HG03469 (cell line): ENCODE measurements at regions not wholly inside any gene's neighbourhood (a gene's known extent, or its start where the extent isn't known, plus 50 kb on each side); places are given as distances from the start of the nearest gene placed in this dataset.
"Not testable (repeated sequence)": the region's sequence is repeated elsewhere in the genome, so short reads cannot be mapped to it uniquely, and the experiment has no call there.

Experiments
- ATAC-seq: cut with Tn5 transposase; IDR thresholded peaks from one replicate; pipeline ENCODE4 v1.9.1; 2021; ENCODE audit warnings: mild to moderate bottlenecking, moderate library complexity, moderate number of reproducible peaks; ENCODE audit not compliant: unreplicated experiment

- no peak for ATAC-seq
Observed at GRCh38 chr18:23311351-23312121, 141.6 kb upstream of the RIOK3 start.

DNA sequence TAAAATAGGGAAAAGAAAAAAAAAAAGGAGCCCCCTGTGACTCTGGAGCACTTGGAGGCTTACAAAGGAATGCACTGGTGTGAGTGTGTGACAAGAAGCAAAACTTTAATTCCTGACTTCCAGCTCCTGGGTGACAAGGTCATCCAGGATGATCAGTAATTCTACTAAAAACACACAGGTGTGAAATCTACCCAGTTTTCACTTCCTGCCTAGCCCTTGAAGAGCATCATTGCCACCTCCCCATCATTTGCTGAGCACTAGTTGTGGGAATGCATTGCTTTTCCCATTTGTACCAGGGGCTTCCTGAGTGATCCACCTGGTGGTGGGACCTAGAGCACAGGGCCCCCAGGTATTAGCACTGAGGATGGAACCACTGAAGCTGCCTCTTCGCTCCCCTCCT lies 139.7 kb upstream of the RIOK3 start:
- ATAC-seq: no peak

GRCh38 chr18:23314672-23315071 lies 138.4 kb upstream of the RIOK3 start:
- ATAC-seq: no peak

GRCh38 chr18:23316316-23316715 lies 136.8 kb upstream of the RIOK3 start:
- no peak for ATAC-seq

GRCh38 chr18:23316988-23317387 lies 136.1 kb upstream of the RIOK3 start:
- no peak for ATAC-seq

- ATAC-seq: no peak
Observed at GRCh38 chr18:23317975-23318675, 135.0 kb upstream of the RIOK3 start.

- no peak for ATAC-seq
Observed at GRCh38 chr18:23320709-23321236, 132.3 kb upstream of the RIOK3 start.

- ATAC-seq: no peak
Observed at GRCh38 chr18:23321996-23322395, 131.1 kb upstream of the RIOK3 start.

DNA sequence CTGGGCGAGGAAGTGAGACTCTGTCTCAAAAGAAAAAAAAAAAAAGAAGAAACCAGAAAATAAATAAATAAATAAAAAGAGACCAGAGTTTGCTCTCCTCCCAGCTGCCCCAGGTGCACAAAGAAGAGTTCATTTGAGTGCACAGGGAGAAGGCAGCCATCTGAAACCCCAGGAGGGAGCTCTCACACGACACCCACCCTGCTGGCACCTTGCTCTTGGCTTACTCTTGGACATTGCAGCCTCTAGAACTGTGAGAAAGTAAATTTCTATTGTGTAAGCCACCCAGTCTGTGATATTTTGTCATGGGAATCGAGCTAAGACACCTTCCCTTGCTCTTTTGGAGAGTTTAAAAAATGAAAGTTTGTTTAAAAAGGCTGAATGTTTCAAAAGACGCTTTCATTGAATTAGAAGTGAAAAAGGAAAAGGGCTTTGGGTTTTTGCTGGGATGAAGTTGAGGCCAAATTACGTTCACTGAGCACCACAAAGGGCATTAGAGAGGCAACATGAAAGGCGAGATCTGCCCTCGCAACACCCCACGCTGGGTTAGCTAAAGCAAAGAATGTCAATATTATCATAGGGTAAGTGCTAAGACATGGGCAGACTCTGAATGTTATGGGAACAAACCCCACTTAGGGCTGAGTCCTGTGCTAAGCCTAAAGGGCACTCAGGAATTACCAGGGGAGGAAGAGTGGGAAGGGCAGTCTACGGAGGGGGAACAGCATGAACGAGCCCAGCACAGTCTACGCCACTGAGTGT lies 128.9 kb upstream of the RIOK3 start:
- ATAC-seq: no peak

GRCh38 chr18:23324861-23325260 lies 128.2 kb upstream of the RIOK3 start:
- no peak for ATAC-seq

GRCh38 chr18:23329671-23330070 lies 123.4 kb upstream of the RIOK3 start:
- ATAC-seq: not testable (repeated sequence)

DNA sequence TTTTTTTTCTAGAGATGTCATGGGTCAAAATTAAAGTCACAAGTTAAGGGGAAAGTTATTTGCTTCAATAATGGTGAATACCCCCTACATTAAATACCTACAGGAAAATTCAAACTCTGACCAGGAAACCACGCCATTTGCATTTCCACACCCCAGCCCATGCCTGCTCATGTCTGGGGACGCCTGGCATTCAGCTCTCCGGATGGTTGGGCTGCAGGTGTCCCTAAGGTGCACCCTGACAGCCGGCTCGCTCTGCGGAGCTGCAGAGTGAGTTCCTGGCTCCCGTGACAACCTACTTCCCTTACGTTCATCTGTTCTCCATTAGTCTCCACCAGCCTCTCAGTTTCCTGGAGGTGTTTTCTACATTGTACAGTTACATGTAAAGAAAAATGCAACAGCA lies 122.7 kb upstream of the RIOK3 start:
- ATAC-seq: peak; percentile 54

DNA sequence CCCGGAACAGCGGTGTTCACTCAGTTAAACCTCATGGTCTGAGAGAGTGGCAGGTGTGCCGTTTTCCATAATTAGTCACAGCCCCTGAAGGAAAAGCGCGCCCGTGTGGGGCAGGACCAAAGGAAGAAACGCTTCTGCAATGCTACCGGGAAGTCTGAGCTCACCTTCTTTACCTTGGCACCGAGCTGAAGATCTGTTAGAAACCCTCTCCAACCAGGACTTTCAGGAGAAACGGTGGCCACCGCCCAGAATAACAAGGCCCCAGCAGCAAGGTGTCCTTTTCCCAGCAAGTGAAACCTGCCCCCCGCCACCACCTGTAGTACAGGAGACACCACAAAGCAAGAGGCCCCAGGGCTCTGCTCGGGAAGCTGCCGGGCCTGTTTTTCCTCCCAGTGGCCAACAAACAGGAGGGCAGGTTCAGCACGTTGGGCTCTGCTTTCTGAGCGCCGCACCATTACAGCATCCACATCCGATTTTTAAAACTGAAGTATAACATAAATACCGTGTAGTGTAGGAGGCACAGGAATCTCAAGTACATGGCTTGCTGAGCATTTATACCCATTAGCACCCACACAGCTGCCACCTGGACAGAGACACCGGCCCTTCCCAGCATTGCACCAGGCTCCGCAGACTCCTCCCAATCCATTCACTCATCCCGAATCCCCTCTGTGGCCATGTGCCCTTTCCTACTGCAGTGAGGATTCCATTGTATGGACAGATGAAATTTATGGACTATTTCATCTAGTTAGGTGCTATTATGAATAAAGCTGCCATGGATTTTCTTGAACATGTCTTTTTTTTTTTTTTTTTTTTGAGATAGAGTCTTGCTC lies 121.8 kb upstream of the RIOK3 start:
- ATAC-seq: no peak

DNA sequence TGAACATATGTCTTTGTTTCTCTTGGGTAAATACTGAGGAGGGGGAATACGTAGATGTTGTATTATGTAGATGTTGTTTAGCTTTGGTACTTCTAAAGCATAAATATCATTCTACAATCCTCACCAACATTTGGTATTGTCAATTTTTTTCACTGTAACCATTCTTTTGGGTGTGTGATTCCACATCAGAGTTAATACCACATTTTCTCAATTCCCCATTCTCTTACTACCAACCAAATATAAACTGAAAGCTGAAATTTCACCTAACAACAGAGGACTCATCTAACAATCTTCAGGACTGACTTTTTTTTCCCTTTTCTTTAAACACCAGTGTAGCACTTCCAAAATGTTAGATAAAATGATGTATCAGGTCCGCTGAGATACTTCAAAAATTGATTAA lies 120.7 kb upstream of the RIOK3 start:
- ATAC-seq: no peak

DNA sequence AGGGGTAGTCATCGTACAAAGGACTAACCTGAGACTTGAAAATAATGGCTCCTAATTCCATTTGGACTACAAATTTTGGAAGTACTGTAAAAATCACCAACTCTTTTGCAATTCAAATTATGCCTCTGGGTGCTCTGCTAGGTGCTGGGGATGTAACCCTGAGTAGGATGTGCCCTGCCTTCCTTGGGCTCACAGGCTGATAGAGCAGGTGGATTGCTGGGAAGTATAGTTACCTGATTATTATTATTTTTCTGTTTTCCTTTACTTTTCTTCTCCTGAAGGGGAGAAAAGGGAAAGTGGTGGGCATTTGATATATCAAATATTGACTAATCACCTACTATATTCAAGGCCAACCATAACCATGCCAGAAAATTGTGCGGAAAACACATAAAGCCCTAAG lies 119.3 kb upstream of the RIOK3 start:
- ATAC-seq: no peak

DNA sequence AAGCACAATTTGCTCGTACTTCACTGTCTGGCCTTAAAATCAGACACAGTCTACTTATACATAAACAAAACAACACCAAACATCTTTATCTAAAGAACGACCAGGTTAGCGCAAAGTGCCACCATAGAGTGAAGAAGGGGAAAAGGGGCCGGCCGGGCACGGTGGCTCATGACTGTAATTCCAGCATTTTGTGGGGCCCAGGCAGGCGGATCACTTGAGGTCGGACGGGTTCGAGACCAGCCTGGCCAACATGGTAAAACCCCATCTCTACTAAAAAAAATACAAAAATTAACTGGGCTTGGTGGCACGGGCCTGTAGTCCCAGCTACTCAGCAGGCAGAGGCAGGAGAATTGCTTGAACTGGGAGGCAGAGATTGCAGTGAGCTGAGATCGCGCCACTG lies 118.5 kb upstream of the RIOK3 start:
- ATAC-seq: no peak

DNA sequence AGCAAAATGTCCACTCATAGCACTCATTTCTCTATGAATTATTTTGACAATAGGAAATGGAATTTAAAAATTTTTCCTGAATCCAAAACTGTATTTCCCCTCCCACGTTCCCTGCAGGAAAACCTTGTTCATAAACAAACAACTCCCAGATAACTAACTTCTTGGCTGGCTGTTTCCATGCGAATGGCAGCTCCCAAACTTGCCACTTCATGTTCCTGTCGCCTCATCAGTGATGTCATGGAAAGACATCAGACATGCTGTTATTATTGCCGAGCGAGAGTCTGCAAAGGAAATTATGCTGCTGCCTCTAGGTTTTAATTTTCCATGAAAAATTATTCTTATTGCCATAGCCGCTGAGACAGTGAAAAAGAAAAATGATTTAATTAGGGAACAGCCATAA lies 117.0 kb upstream of the RIOK3 start:
- no peak for ATAC-seq

GRCh38 chr18:23337599-23338444 lies 115.3 kb upstream of the RIOK3 start:
- no peak for ATAC-seq

DNA sequence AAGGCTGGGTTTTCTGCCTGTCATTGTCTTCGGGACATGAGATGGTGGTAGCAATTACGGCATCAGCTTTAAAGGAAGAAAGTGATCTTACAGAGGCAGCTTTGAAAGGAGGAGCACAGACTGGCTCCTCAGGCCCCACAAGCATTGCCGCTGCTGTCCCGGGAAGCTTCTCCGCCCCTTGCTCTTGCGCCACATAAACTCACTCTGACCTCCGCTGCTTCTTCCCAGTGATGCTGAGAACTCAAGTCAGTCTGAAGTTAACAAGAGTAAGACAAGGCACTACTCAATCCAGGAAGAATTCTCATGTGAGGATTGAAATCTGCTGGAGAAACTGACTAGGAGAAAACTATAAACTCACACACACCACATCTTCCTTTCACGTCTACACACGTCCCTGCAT lies 112.4 kb upstream of the RIOK3 start:
- no peak for ATAC-seq

DNA sequence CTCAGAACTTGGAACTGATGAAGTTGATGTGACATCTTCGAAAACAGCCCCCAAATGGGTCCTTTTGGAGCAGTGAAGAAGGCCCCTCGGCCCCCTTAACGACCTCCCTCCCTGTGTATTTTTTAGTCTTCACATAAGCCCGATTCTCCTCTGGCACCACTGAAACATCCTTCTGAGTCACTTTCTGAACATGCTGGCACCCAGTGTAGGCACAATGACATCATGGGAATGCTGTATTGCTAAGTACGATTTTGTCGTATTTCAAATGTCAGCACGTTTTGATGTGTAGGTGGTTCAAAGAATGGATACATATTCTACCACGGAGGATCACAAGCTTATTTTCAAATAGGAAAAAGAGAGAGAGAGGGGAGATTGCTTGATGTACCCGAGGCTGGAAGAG lies 111.7 kb upstream of the RIOK3 start:
- no peak for ATAC-seq
